MM.1S (cell line): ENCODE measurements at regions not wholly inside any gene's neighbourhood (a gene's known extent, or its start where the extent isn't known, plus 50 kb on each side); places are given as distances from the start of the nearest gene placed in this dataset.

Experiments used
- DNase-seq: peaks from one replicate; pipeline ENCODE4 v3.0.0-alpha.2; 2015
- H2AFZ ChIP-seq: fragments of 300-600 bp; sonication (generic); 2 replicates; pipeline ENCODE4 v1.6.0; 2016; ENCODE audit warnings: antibody characterized with exemption, low read length
- H3F3A ChIP-seq: fragments of 300-600 bp; sonication (generic); 2 replicates; pipeline ENCODE4 v1.6.1; 2016; ENCODE audit warnings: mild to moderate bottlenecking, antibody characterized with exemption, low read length, moderate library complexity, mixed read lengths; ENCODE audit not compliant: insufficient read depth
- H3K27ac ChIP-seq: fragments of 300-600 bp; sonication (generic); 2 replicates; pipeline ENCODE4 v1.5.1; 2016; ENCODE audit warnings: mild to moderate bottlenecking, low read length
- H3K27me3 ChIP-seq: fragments of 300-600 bp; sonication (generic); replicated peaks from 2 replicates; pipeline ENCODE4 v1.6.0; 2016; ENCODE audit warnings: low read length; ENCODE audit not compliant: insufficient read depth
- H3K36me3 ChIP-seq: fragments of 300-600 bp; sonication (generic); replicated peaks from 2 replicates; pipeline ENCODE4 v1.6.1; 2016; ENCODE audit warnings: mild to moderate bottlenecking, low read length, mixed read lengths; ENCODE audit not compliant: insufficient read depth
- H3K4me1 ChIP-seq: fragments of 300-600 bp; sonication (generic); 2 replicates; pipeline ENCODE4 v1.6.1; 2016; ENCODE audit warnings: low read length, mixed read lengths
- H3K4me2 ChIP-seq: fragments of 300-600 bp; sonication (generic); 2 replicates; pipeline ENCODE4 v1.6.0; 2016; ENCODE audit warnings: low read depth, low read length
- H3K4me3 ChIP-seq: fragments of 300-600 bp; sonication (generic); 2 replicates; pipeline ENCODE4 v1.5.1; 2016; ENCODE audit warnings: low read length, mixed read lengths
- H3K79me2 ChIP-seq: fragments of 300-600 bp; sonication (generic); 2 replicates; pipeline ENCODE4 v1.6.1; 2016; ENCODE audit warnings: mixed run types, low read length, mixed read lengths
- H3K9ac ChIP-seq: fragments of 300-600 bp; sonication (generic); 2 replicates; pipeline ENCODE4 v1.6.1; 2016; ENCODE audit warnings: low read length, mixed read lengths
- H3K9me2 ChIP-seq: fragments of 300-600 bp; sonication (generic); replicated peaks from 2 replicates; pipeline ENCODE4 v1.6.1; 2016; ENCODE audit warnings: mild to moderate bottlenecking, low read length, mixed read lengths; ENCODE audit not compliant: insufficient read depth
- H3K9me3 ChIP-seq: fragments of 300-600 bp; sonication (generic); replicated peaks from 2 replicates; pipeline ENCODE4 v1.6.1; 2016; ENCODE audit warnings: mild to moderate bottlenecking, low read length, mixed read lengths; ENCODE audit not compliant: insufficient read depth
- H4K20me1 ChIP-seq: fragments of 300-600 bp; sonication (generic); 2 replicates; pipeline ENCODE4 v1.6.1; 2016; ENCODE audit warnings: mild to moderate bottlenecking, low read length, moderate library complexity, mixed read lengths; ENCODE audit not compliant: insufficient read depth
- CTCF ChIP-seq: fragments of 300-600 bp; sonication (generic); IDR thresholded peaks from 2 replicates; pipeline ENCODE4 v1.5.1; 2016; ENCODE audit warnings: antibody characterized with exemption, low read length, mixed read lengths
- EZH2 ChIP-seq: fragments of 300-600 bp; sonication (generic); optimal IDR thresholded peaks from 2 replicates; pipeline ENCODE3; 2017; ENCODE audit warnings: low read depth, mild to moderate bottlenecking, antibody characterized with exemption, low read length, mixed read lengths
- EZH2phosphoT487 ChIP-seq: fragments of 300-600 bp; sonication (generic); IDR thresholded peaks from 2 replicates; pipeline ENCODE4 v1.6.1; 2018; ENCODE audit warnings: antibody characterized with exemption, low read length

GRCh38 chr9:86891091-86891490 is 56.2 kb downstream of the GAS1 start:
- Histone ChIP-seq H4K20me1 (no peaks in the 10 kb centered on the region), H3K4me2 (no peak overlapping the region), H3K27ac (no peak overlapping the region), H3K9ac (no peak overlapping the region), H3K4me3 (no peak overlapping the region), H3F3A (no peaks in the 10 kb centered on the region), H3K79me2 (no peaks in the 10 kb centered on the region), H3K27me3 (no peaks in the 10 kb centered on the region), H3K4me1 (no peaks in the 10 kb centered on the region), H3K9me2 (no peaks in the 10 kb centered on the region), H3K9me3 (no peaks in the 10 kb centered on the region), H2AFZ (no peak overlapping the region), H3K36me3 (no peaks in the 10 kb centered on the region)
- DNase-seq, result no peak
- TF ChIP-seq EZH2 (no peak), CTCF (no peak), EZH2phosphoT487 (no peak)

GRCh38 chr9:86885232-86885631 is 62.1 kb downstream of the GAS1 start:
- no peak for DNase-seq
- H3K27me3 ChIP-seq, result no peaks in the 10 kb centered on the region
- H3K79me2 ChIP-seq, result no peaks in the 10 kb centered on the region
- no peaks in the 10 kb centered on the region for H3F3A ChIP-seq
- no peaks in the 10 kb centered on the region for H4K20me1 ChIP-seq
- H3K36me3 ChIP-seq, result no peaks in the 10 kb centered on the region
- no peaks in the 10 kb centered on the region for H3K9me2 ChIP-seq
- TF ChIP-seq EZH2phosphoT487, result no peak
- TF ChIP-seq EZH2, result no peak
- TF ChIP-seq CTCF, result no peak
- no peak overlapping the region for H3K4me2 ChIP-seq
- no peak overlapping the region for H3K4me3 ChIP-seq
- no peak overlapping the region for H3K27ac ChIP-seq
- no peaks in the 10 kb centered on the region for H3K9me3 ChIP-seq
- H3K9ac ChIP-seq, result no peak overlapping the region
- H3K4me1 ChIP-seq, result no peaks in the 10 kb centered on the region
- H2AFZ ChIP-seq, result no peak overlapping the region

GRCh38 chr9:86876621-86877196 is 70.6 kb downstream of the GAS1 start:
- Histone ChIP-seq H4K20me1 (no peaks in the 10 kb centered on the region), H3K9me3 (no peaks in the 10 kb centered on the region), H3K27me3 (no peaks in the 10 kb centered on the region), H3F3A (no peaks in the 10 kb centered on the region), H3K36me3 (no peaks in the 10 kb centered on the region), H2AFZ (no peak overlapping the region), H3K4me2 (no peak overlapping the region), H3K9ac (no peak overlapping the region), H3K4me3 (no peak overlapping the region), H3K4me1 (no peaks in the 10 kb centered on the region), H3K9me2 (no peaks in the 10 kb centered on the region), H3K27ac (no peak overlapping the region), H3K79me2 (no peaks in the 10 kb centered on the region)
- TF ChIP-seq CTCF (no peak), EZH2phosphoT487 (no peak), EZH2 (no peak)
- DNase-seq, result no peak
